HL-60 (cell line): ENCODE measurements at regions not wholly inside any gene's neighbourhood (a gene's known extent, or its start where the extent isn't known, plus 50 kb on each side); places are given as distances from the start of the nearest gene placed in this dataset.

Source experiments
- DNase-seq, 2 experiments: peaks; one replicate each; pipeline ENCODE4 v3.0.0-alpha.2; 2010 to 2020; ENCODE audit warnings: low read depth in 1 of 2, low spot score in 1 of 2
- H3K27ac ChIP-seq: fragments of 250-450 bp; sonication (Bioruptor Pico); replicated peaks from 2 replicates; pipeline ENCODE4 v1.5.1; 2020; ENCODE audit warnings: mild to moderate bottlenecking, moderate library complexity
- H3K27me3 ChIP-seq: fragments of 250-450 bp; sonication (Bioruptor Pico); 2 replicates; pipeline ENCODE4 v1.5.1; 2021; ENCODE audit warnings: mild to moderate bottlenecking, moderate library complexity; ENCODE audit not compliant: insufficient read depth, poor library complexity, severe bottlenecking
- H3K4me3 ChIP-seq: replicated peaks from 2 replicates; pipeline ENCODE4 v1.5.1; 2011; ENCODE audit warnings: mild to moderate bottlenecking, control low read depth, low read length; ENCODE audit not compliant: insufficient read depth
- CTCF ChIP-seq: IDR thresholded peaks from one replicate; pipeline ENCODE4 v1.5.1; 2011; ENCODE audit warnings: low read length, control low read depth, inconsistent platforms; ENCODE audit not compliant: insufficient read depth
- GABPA ChIP-seq: IDR thresholded peaks from 2 replicates; pipeline ENCODE4 v1.6.1; 2012; ENCODE audit warnings: low read depth
- POLR2AphosphoS5 ChIP-seq: IDR thresholded peaks from 2 replicates; pipeline ENCODE4 v1.6.1; 2012; ENCODE audit warnings: low read depth
- SPI1 ChIP-seq: IDR thresholded peaks from 2 replicates; pipeline ENCODE4 v1.6.1; 2012; ENCODE audit warnings: low read depth, mild to moderate bottlenecking, borderline replicate concordance
- TF ChIP-seq, protein P1 (sequence below): IDR thresholded peaks from 2 replicates; pipeline ENCODE4 v1.6.1; 2012; ENCODE audit warnings: low read depth; ENCODE audit not compliant: insufficient replicate concordance

DNA sequence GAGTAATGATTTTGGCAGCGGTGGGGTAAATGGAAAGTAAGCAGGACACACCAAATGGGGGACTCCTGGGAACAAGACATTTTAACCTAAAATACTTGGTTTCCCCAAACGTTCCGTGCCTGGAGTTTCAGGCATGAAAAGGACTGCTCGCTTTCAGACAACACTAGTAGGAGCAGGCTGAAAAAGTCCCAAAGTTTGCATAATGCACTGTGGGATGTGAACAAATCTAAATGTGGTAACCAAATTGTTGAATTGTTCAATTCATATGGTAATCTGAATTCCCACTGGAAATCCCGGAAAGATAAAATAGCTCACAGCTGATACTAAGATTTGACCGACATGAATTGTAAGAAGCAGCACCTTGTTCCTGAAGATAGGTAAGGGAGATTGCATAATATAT is 467.2 kb upstream of the ARGLU1 start:
- DNase-seq: no peak
- Histone ChIP-seq H3K27me3 (no peaks in the 10 kb centered on the region), H3K4me3 (no peak overlapping the region), H3K27ac (no peak overlapping the region)
- no peak for TF ChIP-seq GABPA
- no peak for TF ChIP-seq POLR2AphosphoS5
- TF ChIP-seq, protein P1, sequence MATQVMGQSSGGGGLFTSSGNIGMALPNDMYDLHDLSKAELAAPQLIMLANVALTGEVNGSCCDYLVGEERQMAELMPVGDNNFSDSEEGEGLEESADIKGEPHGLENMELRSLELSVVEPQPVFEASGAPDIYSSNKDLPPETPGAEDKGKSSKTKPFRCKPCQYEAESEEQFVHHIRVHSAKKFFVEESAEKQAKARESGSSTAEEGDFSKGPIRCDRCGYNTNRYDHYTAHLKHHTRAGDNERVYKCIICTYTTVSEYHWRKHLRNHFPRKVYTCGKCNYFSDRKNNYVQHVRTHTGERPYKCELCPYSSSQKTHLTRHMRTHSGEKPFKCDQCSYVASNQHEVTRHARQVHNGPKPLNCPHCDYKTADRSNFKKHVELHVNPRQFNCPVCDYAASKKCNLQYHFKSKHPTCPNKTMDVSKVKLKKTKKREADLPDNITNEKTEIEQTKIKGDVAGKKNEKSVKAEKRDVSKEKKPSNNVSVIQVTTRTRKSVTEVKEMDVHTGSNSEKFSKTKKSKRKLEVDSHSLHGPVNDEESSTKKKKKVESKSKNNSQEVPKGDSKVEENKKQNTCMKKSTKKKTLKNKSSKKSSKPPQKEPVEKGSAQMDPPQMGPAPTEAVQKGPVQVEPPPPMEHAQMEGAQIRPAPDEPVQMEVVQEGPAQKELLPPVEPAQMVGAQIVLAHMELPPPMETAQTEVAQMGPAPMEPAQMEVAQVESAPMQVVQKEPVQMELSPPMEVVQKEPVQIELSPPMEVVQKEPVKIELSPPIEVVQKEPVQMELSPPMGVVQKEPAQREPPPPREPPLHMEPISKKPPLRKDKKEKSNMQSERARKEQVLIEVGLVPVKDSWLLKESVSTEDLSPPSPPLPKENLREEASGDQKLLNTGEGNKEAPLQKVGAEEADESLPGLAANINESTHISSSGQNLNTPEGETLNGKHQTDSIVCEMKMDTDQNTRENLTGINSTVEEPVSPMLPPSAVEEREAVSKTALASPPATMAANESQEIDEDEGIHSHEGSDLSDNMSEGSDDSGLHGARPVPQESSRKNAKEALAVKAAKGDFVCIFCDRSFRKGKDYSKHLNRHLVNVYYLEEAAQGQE: no peak
- TF ChIP-seq SPI1: no peak
- no peak for TF ChIP-seq CTCF

- no peak for DNase-seq
- H3K27ac ChIP-seq: no peak overlapping the region
- TF ChIP-seq CTCF (no peak), GABPA (no peak), SPI1 (no peak), POLR2AphosphoS5 (no peak)
- TF ChIP-seq, protein P1: no peak
- H3K4me3 ChIP-seq: no peak overlapping the region
- no peaks in the 10 kb centered on the region for H3K27me3 ChIP-seq
Observed at GRCh38 chr13:107034236-107034872, 466.4 kb upstream of the ARGLU1 start.

- DNase-seq: no peak
- Histone ChIP-seq H3K4me3 (no peak overlapping the region), H3K27me3 (no peaks in the 10 kb centered on the region), H3K27ac (no peak overlapping the region)
- TF ChIP-seq CTCF (no peak), SPI1 (no peak), GABPA (no peak), POLR2AphosphoS5 (no peak)
- TF ChIP-seq, protein P1: no peak
Observed at GRCh38 chr13:107031716-107032115, 463.8 kb upstream of the ARGLU1 start.
